OCI-LY7 (cell line): ENCODE measurements at regions not wholly inside any gene's neighbourhood (a gene's known extent, or its start where the extent isn't known, plus 50 kb on each side); places are given as distances from the start of the nearest gene placed in this dataset.
"Not testable (repeated sequence)": the region's sequence is repeated elsewhere in the genome, so short reads cannot be mapped to it uniquely, and the experiment has no call there.

ENCODE experiments used
- EZH2phosphoT487 ChIP-seq: fragments of 200-600 bp; sonication (generic); IDR thresholded peaks from 2 replicates; pipeline ENCODE4 v1.6.1; 2018; ENCODE audit warnings: low read depth, borderline replicate concordance, mild to moderate bottlenecking, mixed run types, antibody characterized with exemption, low read length, moderate library complexity, mixed read lengths
- TF ChIP-seq, protein P1 (sequence below): fragments of 200-600 bp; sonication (generic); conservative IDR thresholded peaks from 2 replicates; pipeline ENCODE4 v1.5.1; 2014; ENCODE audit warnings: mild to moderate bottlenecking, antibody characterized with exemption, low read length, moderate library complexity, mixed read lengths

DNA sequence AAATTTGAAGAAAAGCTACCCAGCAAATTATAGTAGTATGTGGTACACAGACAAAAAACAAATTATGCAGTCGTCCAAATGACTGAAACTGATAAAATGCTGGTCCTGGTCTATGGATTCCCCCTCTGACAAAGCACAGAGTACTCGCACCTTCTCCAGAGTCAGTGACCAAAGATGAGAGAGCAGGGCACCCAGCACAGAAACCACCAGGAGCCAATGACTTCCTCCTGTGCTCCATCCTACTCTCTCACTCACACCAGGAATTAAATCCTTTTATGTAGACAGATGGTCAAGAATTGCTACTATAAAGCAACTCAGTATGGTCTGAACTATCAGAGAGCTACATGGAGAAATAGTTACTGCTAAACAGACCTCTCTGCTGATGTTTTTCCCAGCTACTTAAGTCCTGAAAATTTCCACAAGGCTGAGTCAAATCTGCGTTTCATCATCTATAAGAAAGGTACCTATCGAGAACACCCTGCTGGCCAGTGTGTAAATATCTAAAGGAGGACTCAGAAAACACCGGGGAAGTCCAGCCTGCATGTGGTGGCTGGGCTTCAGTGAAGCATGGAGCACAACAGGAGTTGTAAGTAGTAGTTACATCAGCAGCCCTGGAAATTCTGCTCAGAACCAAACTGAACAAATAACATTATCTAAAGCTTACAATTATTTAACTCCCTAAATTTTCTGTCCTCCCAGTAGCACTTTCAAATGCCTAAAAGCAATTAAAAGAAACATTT, 84.5 kb upstream of the FBXO28 start:
- TF ChIP-seq, protein P1, sequence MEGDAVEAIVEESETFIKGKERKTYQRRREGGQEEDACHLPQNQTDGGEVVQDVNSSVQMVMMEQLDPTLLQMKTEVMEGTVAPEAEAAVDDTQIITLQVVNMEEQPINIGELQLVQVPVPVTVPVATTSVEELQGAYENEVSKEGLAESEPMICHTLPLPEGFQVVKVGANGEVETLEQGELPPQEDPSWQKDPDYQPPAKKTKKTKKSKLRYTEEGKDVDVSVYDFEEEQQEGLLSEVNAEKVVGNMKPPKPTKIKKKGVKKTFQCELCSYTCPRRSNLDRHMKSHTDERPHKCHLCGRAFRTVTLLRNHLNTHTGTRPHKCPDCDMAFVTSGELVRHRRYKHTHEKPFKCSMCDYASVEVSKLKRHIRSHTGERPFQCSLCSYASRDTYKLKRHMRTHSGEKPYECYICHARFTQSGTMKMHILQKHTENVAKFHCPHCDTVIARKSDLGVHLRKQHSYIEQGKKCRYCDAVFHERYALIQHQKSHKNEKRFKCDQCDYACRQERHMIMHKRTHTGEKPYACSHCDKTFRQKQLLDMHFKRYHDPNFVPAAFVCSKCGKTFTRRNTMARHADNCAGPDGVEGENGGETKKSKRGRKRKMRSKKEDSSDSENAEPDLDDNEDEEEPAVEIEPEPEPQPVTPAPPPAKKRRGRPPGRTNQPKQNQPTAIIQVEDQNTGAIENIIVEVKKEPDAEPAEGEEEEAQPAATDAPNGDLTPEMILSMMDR = not testable (repeated sequence)
- not testable (repeated sequence) for TF ChIP-seq EZH2phosphoT487
